ENCODE measurements at regions not wholly inside any gene's neighbourhood (a gene's known extent, or its start where the extent isn't known, plus 50 kb on each side); places are given as distances from the start of the nearest gene placed in this dataset.

GRCh38 chr14:24710403-24711112, 76.6 kb upstream of the GZMB start (continued):
- TF ChIP-seq PBX2 (CRISPR knock-in tag; IDR thresholded peaks at IDR 0.05): no peak
- TF ChIP-seq ZBTB8A (CRISPR knock-in tag; IDR thresholded peaks at IDR 0.05; ENCODE audit: borderline replicate concordance, low read depth): no peak
- peak; percentile 5; the same call in 1 of the 2 replicates for TF ChIP-seq MXD1 (CRISPR knock-in tag; IDR thresholded peaks at IDR 0.05)
- no peak for TF ChIP-seq ETS1 (CRISPR knock-in tag; IDR thresholded peaks at IDR 0.05)
- TF ChIP-seq SRY (CRISPR knock-in tag; IDR thresholded peaks at IDR 0.05): no peak
- no peak for TF ChIP-seq BCL6 (CRISPR knock-in tag; IDR thresholded peaks at IDR 0.05)
- TF ChIP-seq ZNF800 (CRISPR knock-in tag; IDR thresholded peaks at IDR 0.05): no peak
- no peak for TF ChIP-seq CENPBD1 (CRISPR knock-in tag; IDR thresholded peaks at IDR 0.05; ENCODE audit: borderline replicate concordance, low read depth)
- no peak for TF ChIP-seq TRIM22 (IDR thresholded peaks at IDR 0.05)
- TF ChIP-seq THAP9 (CRISPR knock-in tag; IDR thresholded peaks at IDR 0.05; ENCODE audit: borderline replicate concordance): no peak
- TF ChIP-seq GTF2F1 (IDR thresholded peaks at IDR 0.05; ENCODE audit: low read length): no peak
- TF ChIP-seq HCFC1 (IDR thresholded peaks at IDR 0.05; ENCODE audit: low read depth, low read length): no peak
- TF ChIP-seq ZNF607 (CRISPR knock-in tag; IDR thresholded peaks at IDR 0.05; ENCODE audit: borderline replicate concordance): no peak
- TF ChIP-seq MIXL1 (CRISPR knock-in tag; IDR thresholded peaks at IDR 0.05): no peak
- TF ChIP-seq ZNF382 (CRISPR knock-in tag; IDR thresholded peaks at IDR 0.05; ENCODE audit: borderline replicate concordance): no peak
- no peak for TF ChIP-seq DRAP1 (CRISPR knock-in tag; IDR thresholded peaks at IDR 0.05)
- no peak for TF ChIP-seq KDM2A (CRISPR knock-in tag; IDR thresholded peaks at IDR 0.05; ENCODE audit: borderline replicate concordance, low read depth)
- TF ChIP-seq ZFP36 (IDR thresholded peaks at IDR 0.05; ENCODE audit: borderline replicate concordance, low read depth, low read length, partially characterized antibody): peak; percentile 38

All from HepG2 (cell line).